GM18498 (cell line): ENCODE measurements at regions not wholly inside any gene's neighbourhood (a gene's known extent, or its start where the extent isn't known, plus 50 kb on each side); places are given as distances from the start of the nearest gene placed in this dataset.

Experiments used
- ATAC-seq: cut with Tn5 transposase; IDR thresholded peaks from one replicate; pipeline ENCODE4 v1.9.1; 2021; ENCODE audit warnings: mild to moderate bottlenecking, moderate library complexity; ENCODE audit not compliant: unreplicated experiment

GRCh38 chr9:587527-587926 is 254.0 kb upstream of the DMRT1 start:
- ATAC-seq, result no peak

- no peak for ATAC-seq
These were observed 252.5 kb upstream of the DMRT1 start for GRCh38 chr9:588981-589380.

- ATAC-seq, result no peak
These were observed 251.8 kb upstream of the DMRT1 start for GRCh38 chr9:589723-590122.

GRCh38 chr9:591292-591691 is 250.2 kb upstream of the DMRT1 start:
- no peak for ATAC-seq

GRCh38 chr9:592225-592624 is 249.3 kb upstream of the DMRT1 start:
- ATAC-seq, result no peak

GRCh38 chr9:592733-593132 is 248.8 kb upstream of the DMRT1 start:
- no peak for ATAC-seq

- no peak for ATAC-seq
These were observed 247.7 kb upstream of the DMRT1 start for GRCh38 chr9:593809-594208.

GRCh38 chr9:596703-597102 is 244.8 kb upstream of the DMRT1 start:
- no peak for ATAC-seq

- ATAC-seq, result no peak
These were observed 241.5 kb upstream of the DMRT1 start for GRCh38 chr9:600006-600405.

GRCh38 chr9:602716-603115 is 238.8 kb upstream of the DMRT1 start:
- ATAC-seq, result no peak

GRCh38 chr9:603126-603525 is 238.4 kb upstream of the DMRT1 start:
- ATAC-seq, result no peak

GRCh38 chr9:607417-607816 is 234.1 kb upstream of the DMRT1 start:
- ATAC-seq, result no peak

GRCh38 chr9:613771-614347 is 227.6 kb upstream of the DMRT1 start:
- ATAC-seq, result peak; percentile 94

GRCh38 chr9:614431-614830 is 227.1 kb upstream of the DMRT1 start:
- no peak for ATAC-seq

GRCh38 chr9:615756-616155 is 225.7 kb upstream of the DMRT1 start:
- ATAC-seq, result no peak

GRCh38 chr9:616694-617093 is 224.8 kb upstream of the DMRT1 start:
- ATAC-seq, result no peak

- ATAC-seq, result no peak
These were observed 223.9 kb upstream of the DMRT1 start for GRCh38 chr9:617445-618085.

- ATAC-seq, result no peak
These were observed 223.0 kb upstream of the DMRT1 start for GRCh38 chr9:618478-618877.

- no peak for ATAC-seq
These were observed 220.2 kb upstream of the DMRT1 start for GRCh38 chr9:621201-621855.

GRCh38 chr9:624935-625500 is 216.5 kb upstream of the DMRT1 start:
- ATAC-seq, result no peak

- ATAC-seq, result no peak
These were observed 215.9 kb upstream of the DMRT1 start for GRCh38 chr9:625613-626012.

- peak; percentile 9 for ATAC-seq
These were observed 215.4 kb upstream of the DMRT1 start for GRCh38 chr9:626114-626513.
